ENCODE measurements at regions not wholly inside any gene's neighbourhood (a gene's known extent, or its start where the extent isn't known, plus 50 kb on each side); places are given as distances from the start of the nearest gene placed in this dataset.

DNA sequence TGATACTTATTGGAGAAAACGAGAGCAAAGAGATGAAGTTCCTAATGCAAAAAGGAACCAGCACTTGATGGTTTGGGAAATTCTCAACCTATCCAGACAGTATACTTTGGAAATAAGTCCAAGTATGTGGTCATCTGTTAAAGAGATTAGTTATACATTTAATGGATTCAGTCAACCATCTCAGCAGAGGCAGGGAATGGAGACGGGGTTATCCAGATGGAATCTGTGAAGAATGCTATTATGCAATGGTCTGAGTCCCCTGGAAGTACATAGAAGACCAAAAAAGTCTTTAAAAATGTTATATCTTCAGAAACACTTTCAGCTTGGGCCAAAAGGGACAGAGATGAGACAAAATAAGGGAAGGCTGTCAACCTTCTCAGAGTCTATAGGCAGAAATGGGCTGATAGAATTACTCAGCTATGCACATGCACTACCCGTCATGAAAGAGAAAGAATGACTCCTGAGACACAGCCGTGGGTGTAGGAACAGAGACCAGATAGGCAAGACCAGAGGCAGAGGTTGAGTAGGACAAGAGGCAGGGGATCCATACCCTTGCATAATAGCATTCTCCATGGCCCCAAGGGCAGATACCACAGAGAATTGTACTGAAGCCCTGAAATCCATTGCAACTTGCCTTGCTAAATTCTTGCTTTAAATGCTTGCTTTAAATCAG is 738.8 kb upstream of the POT1 start:
- DNase-seq = no peak

DNA sequence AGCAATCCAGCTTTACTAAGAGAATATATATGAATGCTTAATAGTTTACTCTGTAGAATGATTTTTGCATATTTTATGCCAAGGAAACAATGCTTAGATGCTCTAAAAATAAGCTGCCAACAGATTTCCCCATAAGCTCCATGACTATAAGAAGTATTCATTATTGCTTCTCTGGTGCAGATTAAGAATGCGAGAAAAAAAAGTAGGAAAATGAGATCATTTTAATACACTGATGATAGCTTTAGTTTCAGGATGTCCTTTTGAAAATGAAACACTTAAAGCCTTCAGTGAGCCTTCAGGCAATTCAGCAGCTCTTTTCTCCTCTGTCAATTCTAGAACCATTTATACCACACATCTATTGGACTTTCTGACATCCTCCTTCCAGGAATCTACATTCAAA is 735.0 kb upstream of the POT1 start:
- no peak for DNase-seq

DNA sequence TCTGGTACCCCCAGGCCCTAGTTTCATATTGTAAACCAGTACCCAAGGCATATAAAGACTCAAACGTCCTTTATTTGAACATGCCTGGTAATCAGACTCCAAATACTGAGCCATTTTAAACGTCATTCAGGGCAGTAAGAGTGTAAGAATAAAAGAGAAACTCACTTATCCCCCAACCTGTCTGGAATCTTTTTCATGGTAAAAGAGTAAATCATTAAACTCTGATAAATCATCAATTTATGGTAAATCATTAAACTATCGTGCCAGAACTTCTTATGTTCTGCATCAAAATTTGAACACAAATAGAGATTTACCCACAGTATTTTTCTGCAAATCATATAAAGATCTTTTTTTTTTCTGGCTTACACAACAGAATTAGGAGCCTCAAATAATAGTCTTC is 734.3 kb upstream of the POT1 start:
- DNase-seq = no peak

DNA sequence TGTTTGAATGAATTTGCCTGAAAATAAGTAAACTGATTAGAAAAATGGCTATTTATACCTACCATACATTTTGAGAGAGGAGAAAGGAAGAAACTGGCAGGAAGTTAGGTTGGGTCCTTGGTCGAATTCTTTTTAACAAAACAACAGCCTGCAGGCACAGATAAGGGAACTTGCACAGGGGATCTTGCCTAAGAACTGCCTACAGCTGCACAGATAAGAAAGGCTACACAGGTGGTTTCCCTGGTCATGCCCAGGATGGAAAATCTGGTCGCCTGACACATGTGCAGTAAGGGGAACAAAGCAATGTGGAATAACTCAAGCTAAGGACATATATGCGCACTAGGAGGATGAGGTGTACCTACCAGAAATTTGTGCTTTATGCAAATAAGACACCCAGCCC is 732.1 kb upstream of the POT1 start:
- DNase-seq = no peak

DNA sequence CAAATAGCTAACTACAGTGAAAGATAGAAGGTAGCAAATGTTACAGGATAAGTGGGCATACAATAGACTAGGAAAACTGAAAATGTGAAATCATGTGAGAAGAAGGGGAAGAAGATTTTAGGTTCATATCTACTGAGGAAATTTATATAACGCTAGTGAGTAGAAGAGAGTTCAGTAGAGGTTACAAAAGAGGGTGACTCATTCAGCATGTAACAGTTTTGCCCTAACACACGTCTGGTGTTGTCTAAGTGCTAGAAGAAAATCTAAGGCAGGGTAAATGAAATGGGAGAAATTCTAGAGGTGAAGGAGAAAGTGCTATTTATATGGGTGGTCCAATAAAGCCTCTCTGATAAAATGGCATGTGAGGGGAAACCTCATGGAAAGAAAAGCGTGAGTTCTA is 731.4 kb upstream of the POT1 start:
- no peak for DNase-seq

DNA sequence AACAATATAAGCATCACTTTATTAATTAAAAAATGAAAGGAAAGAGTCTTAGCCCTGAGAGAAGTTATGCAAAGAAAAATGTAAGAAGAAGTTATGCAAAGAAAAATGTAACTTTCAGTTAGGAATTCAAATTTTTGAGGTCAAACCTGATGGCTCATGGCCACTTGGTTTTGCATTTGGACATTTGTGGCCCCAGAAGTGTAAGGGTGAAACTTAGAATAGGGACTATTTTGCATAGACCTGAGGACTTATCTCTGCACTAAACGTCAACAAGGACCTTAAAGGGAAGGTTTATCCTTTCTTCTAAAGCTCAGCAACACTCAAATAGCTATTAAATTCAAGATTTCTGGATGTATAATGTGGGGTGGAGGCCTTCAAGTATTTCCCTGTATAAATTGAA is 724.5 kb upstream of the POT1 start:
- no peak for DNase-seq

DNA sequence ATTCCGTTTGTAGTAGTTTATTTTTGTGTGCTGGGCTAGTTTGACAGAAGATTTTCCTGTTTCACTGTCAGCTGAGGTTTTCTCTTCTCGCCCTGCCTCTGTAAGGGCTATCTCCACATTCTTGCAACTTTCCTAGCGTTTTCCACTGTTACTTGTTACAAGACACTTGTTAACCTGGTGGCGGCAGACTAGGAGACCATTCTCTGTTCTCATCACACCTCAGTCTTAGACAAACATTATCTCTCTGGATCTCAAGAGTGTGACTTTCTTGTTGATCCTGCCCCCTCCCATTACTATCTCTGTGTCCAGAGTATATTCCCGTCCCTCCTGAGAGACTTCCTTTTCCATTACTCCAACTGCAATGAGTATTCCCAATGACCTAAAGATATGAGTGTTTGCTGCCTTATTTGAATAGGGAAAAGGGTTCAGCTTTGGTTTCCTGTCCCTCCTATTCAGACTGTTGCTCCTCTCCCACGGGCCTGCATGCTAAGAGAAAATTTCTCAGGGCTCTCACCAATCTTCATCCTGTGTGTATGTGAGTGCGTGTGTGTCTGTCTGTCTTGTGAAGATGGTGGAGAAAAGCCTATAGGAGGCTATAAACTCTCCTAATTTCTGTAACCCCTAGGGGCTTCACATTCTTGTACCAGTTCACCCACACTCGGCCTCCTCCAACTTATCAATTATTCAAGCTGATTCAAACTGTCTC is 722.4 kb upstream of the POT1 start:
- no peak for DNase-seq

DNA sequence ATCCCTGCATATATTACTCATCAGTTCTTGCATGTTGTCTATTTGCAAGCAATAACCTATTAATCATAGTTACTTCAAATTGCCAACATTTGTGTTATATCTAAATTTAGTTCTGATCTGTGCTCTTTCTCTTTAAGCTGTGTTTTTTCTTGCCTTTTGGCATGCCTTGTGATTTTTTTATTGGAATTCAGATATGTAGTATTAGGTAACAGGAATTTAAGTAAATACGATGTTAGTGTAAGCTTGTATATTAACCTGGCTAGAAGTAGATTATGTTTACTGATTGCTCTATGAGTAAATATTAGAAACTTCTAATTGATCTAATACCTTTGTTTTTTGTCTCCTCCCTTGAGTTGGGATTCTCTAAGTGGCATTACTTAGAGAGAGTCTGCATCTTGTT is 718.9 kb upstream of the POT1 start:
- no peak for DNase-seq

DNA sequence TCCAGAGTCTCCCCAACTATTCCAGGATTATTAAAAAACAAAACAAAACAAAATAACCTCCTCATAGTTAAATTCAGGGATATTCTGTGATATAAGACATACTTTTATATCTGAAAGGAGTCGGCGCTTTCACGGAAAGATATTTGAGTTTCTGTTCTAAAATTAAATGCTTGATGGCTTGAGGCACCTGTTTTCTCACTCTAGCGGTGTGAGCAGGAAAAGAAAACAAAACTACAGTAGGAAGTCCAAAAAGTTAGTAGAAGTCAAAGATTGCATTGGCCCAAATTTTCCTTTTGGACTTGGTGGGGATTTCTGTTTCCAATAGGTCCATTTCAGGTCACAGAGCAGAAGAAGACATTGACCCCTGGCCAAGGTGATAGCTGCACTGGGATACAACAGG is 716.1 kb upstream of the POT1 start:
- DNase-seq = no peak

DNA sequence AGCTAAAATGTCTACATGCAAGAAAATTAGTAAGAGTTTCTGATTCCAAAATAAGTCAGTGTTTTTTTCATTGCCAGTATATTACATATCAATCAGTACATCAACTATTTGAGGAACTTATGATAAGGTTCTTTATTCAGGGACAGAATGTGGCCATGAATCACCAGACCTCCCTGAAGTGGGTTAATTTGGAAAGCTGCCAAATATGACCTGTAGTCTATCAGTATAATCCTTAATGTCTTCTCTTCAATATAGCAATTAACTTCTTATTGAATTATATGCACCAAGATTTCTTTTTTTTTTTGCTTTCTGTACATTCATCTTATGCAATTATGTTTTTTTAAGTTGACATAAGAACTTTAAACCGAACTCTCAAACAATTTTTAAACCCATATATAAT is 714.5 kb upstream of the POT1 start:
- DNase-seq = no peak

DNA sequence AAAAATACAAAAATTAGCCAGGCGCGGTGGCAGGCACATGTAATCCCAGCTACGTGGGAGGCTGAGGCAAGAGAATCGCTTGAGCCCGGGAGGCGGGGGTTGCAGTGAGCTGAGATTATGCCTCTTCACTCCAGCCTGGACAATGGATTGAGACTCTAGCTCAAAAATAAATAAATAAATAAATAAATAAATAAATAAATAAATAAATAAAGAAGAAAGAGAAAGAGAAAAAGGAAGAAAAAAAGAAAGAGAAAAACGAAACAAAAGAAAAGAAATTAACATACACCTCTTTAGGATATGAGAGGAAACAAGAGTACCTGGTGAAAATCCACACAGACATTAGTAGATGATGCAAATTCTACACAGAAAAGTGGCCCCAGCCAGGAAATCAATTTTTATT is 713.7 kb upstream of the POT1 start:
- no peak for DNase-seq

DNA sequence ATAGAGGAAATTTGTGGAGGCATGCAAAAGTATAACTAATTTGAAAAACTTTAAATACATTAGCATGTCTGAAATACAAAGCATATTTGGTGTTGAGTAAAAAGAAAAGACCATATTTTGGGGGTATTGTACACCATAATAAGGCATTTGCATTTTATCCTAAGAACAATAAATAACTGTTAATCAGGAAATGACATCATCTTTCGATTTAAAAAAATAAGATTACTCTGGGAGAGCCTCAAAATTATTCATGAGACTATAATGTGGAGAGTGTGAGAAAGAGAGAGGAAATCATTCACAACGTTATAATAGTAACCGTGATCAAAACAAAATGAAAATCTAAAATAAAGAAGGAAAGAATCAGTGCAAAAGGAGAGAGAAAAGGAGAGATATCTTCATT is 712.3 kb upstream of the POT1 start:
- no peak for DNase-seq

DNA sequence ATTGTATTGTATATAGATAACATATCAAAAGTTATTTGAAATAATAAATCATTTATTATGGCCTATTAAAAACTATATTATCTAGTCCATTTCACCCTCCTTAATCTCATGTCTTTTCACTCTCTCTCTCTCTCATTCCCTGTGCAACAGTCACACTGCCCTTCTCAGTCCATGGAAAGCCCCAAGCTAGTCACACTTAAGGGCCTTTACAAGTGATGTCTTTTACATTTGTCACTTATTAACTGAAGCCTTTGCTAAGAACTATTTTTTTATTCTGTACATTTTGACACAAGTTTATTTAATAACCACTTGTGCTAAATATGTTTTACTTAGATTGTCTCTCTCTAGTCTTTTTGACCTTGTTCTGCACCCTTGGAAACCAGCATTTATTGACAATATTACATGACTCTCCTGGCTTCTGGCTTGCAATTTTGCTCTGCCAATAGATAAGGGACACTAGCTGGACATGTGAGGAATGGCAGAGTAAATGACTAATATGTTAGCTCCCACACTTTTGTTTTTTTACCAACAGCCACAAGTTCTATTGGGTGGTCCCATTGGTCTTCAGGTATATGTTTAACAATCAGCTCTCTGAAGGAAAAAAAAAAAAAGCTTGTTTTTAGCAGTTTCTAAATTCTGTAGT is 706.8 kb upstream of the POT1 start:
- no peak for DNase-seq

DNA sequence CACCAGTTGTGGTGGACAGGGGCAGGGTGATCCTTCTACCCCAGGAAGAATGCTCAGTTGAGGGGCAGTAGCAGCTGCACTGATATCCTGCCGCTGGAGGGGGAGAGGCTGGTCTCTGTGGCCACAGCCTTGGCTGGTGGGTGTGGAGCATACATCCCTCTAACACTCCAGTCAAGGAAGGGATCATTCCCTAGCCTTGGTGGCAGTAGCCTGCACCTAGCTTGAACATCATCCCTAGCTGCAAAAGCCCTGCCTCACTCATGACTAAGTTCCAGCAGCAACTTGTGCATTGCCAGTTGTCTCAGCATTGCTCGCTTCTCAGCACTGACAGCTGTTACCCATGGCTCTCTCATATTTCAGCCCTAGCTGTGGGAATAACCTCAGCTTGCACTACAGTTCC is 688.9 kb upstream of the POT1 start:
- DNase-seq = no peak

DNA sequence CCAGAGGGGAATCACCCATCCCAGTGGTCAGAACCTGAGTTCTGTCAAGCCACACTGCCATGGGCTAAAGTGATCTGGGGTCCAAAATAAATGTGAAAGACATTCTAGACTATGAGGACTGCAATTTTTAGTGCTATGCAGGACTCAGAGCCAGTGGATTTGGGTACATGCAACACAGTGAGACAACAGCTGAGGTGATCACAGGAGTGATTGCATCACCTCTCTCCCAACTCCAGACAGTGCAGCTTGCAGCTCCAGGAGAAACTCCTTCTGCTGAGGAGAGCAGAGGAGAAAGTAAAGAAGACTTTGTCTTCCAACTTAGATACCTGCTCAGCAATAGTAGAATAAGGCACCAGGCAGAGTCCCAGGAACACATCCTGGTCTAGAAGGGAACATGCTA is 682.0 kb upstream of the POT1 start:
- DNase-seq = no peak

DNA sequence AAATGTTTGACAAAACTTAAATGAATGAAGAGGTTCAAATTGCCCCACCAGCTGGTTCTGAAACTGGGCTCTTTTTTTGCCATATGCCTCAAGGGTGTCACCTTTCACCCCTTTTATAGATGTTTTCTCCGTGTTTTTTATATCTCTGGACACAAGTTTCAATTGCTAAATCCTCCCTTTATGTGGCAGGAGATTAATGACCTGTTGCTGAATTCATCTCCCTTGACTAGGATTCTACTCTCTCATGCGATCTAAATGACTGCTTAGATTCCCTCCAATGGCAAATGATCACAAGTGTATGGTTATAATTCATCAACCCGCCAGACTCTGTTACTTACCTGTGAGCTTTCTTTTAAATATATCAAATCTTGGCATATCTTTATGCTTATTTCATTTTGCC is 677.0 kb upstream of the POT1 start:
- DNase-seq = no peak

DNA sequence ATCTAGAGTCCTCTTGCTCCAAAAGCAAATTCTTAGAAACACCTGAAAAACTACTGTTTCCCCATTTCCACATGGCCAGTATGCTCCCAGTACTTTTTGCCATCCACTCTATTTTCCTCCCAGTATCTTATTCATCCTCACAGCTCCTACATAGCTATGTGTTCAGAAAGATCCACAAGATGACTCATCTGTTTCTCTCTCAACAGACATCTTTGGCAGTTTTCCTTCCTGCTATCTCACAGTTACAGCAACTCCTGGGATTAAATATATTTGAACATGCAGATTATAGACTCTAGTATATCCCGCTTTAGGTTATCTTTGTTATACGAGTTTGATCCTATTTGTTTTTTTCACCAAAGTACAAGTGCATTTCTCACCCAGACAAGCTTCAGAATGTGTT is 675.6 kb upstream of the POT1 start:
- no peak for DNase-seq

DNA sequence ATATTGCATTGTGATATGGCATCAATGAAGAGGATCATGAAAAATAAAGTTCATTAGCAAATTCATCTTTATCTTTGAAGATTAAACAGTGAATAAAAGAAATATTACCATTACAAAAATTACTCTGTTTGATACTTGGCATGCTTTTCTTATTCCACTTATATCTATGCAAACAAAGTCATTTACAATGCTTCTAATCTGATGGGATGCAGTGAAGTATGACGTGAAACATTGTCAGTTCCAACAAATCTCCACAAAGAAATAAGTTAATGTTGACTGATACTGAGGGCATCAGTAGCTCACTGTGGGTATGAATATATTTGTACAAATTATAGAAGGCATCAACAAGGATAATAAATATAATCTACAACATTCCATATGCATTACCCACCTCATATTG is 672.8 kb upstream of the POT1 start:
- no peak for DNase-seq

DNA sequence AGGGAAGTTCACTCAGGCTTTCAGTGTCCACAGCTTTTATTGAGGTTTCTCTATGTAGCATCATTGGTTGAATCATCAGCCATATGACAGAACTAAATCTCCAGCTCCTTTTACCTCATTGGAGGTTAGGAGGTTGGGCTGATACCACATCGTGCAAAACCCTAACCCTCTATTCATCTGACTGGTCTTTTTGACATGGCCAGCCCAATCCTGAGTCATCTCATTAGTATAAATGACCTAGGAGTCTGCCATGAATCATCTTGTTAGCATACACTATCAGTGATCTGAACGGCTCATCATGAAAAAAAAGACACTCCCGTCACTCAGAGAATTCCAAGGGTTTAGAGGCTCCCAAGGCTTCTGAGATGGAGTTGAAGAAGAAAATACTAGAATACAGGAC is 669.8 kb upstream of the POT1 start:
- no peak for DNase-seq

DNA sequence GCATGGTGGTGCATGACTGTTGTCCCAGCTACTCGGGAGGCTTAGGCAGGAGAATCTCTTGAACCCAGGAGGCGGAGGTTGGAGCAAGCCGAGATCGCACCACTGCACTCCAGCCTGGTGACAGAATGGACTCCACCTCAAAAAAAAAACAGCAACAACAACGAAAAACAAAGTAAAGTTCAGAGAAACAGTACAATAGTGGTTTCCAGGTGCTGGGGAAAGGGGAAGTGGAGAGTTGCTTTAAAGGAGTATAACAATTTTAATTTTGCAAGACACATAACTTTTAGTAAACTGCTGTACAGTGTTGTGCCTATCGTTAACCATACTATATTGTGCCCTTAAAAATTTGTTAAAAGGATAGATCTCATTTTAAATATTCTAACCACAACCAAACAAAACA is 662.7 kb upstream of the POT1 start:
- DNase-seq = no peak

DNA sequence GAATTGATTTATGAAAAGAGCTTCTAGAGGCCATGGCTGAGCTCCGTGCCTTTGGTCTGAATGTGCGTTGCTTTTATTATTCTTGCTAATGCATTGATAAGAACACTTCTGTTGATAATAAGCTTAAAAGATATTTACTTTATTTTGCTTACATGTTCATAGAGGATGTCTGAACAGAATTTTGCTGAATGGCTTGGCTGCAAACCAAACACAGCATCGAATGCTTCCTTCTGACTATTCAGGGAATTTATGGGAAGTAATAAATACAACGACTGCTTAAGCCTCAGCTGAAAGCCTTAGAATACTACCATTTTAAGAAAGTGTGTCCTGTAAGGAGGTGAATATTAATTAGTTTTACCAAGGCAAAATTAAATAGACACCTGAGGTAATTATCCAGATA is 643.5 kb upstream of the POT1 start:
- DNase-seq = no peak

DNA sequence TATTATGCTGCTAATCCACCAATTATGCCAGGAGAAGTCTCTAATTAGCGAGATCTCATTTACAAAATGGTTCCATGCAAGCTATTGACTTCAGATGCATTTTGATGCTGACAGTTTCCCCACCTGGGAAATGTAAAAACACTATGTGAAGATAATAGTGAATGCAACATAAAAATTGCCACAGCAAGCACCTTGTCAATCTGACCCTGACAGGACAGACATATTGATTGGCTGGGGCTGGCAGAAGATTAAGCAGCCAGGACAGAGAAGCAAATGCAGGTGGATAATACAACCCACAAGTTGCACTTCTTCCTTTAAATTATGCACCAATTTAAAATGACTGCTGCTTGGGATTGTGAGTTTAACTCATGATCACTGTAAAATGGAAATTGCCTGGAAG is 642.8 kb upstream of the POT1 start:
- DNase-seq = no peak

DNA sequence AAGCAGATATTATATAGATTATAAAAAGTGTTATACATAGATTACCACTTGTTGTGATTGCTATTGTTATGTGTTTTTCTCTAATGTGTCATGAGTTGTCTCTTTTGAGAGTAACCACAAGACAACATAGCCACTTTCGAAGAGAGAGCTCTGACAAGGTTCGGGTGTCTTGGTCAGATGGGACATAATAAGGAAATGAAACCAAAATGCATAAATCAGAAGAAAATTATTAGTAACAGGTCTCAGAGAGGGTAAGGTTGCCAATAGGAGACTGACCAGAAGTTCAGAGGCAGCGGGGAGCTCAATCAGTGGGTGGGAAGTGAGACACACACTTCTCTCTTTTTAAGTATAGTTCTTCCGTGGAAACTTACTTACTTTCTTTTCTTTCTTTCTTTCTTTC is 639.2 kb upstream of the POT1 start:
- no peak for DNase-seq

DNA sequence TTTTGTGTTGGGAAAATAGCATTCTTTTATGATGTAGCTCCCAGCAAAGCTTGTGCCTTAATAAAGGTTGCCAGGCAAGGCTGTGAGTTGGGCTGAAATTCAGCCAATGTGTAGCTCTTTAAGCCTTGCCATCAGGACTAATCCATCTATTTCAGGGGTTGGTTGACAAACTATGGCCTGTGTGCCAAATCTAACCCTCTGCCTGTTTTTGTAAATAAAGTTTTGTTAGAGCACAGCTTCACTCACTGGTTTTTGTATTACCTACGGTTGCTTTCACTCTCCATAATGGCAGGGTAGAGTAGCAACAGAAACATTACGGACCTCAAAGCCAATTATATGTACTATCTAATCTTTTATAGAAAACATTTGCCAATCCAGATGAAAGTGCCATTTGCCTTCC is 638.1 kb upstream of the POT1 start:
- DNase-seq = no peak

Measured in muscle of arm (tissue), 1 donor.